HG03175 (cell line): ENCODE measurements at regions not wholly inside any gene's neighbourhood (a gene's known extent, or its start where the extent isn't known, plus 50 kb on each side); places are given as distances from the start of the nearest gene placed in this dataset.

Source experiments
- ATAC-seq: cut with Tn5 transposase; IDR thresholded peaks from one replicate; pipeline ENCODE4 v1.9.1; 2021; ENCODE audit warnings: mild to moderate bottlenecking, moderate library complexity; ENCODE audit not compliant: unreplicated experiment

DNA sequence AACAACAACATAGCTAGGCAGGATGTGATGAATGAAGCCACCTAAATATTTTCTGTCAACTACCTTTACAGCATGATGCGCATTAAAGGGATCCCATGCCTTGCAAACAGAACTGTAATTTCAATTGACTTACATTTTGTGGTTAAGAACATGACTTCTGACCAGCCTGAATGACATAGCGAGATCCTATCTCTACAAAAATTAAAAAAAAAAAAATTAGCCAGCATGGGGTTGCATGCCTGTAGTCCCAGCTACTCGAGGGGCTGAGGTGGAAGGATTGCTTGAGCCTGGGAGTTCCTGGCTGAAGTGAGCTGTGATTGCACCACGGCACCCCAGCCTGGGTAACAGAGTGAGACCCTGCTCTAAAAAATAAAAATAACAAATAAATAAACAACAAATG lies 680.6 kb downstream of the IQCM start:
- no peak for ATAC-seq

DNA sequence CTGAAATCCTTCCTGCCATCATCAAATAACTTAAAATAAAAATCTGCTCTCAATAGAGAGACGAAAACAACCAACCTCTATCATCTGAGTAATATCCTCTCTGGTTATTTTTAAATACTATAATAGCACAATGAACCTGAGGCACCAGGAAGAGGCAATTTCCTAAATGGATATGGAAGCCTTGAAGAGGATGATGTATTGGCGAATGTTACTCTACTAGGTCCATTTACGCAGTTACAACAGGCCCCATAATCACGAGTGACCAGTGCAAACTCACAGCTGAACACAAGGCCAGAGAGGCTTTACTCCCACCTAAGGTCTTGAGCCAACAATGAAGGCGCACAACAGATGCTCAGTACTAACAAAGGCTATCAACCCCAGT lies 678.8 kb upstream of the NR3C2 start:
- no peak for ATAC-seq

DNA sequence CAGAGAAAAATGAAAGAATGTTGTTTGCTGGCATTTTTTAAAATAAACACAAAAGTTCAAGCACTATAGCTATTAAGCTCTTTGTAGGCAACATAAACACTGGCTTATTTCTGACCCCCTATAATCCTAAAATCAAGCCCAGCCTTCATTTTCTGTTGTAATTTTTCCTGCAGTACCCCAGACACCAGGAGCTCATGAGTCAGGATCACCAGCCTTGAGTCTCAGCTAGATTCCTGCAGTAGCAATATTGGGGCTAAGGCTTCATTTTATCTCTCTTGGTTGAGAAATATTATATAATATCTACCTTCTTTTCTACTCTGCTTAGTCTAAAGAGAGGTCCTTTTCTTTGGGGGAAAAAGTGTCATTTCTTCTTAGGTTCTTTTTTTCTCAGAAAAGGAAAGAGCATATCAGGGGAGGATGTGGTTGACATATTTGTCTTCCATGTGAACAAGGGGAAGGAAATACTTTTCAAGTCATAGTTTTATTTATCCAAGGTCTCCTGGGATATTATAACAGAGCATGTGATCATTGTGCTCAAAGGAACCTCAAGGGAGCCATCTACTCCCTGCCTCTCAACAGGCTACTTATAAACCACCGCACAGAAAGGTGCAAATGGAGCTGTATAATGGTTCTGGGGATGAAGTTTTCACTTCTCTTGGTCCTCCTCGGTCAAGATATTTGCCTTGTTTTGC lies 678.3 kb upstream of the NR3C2 start:
- ATAC-seq, result no peak

DNA sequence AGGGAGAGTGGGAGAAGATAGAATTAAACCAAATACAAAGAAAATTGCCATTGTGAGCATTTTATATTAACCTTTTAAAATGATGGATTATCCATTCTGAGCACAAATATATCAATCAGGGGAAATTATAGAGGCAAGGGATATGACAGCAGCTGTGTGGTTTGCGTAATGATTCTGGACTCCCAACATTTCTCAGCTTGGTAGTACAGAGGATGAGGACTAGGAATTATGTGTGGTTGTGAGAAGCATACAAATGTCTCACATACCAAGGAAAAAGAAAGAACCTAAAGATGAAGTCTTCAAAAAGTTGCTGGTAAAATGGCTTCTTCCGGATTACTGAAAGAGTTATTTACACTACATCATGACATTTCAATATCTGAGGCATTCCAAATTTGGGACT lies 674.6 kb upstream of the NR3C2 start:
- ATAC-seq, result no peak

DNA sequence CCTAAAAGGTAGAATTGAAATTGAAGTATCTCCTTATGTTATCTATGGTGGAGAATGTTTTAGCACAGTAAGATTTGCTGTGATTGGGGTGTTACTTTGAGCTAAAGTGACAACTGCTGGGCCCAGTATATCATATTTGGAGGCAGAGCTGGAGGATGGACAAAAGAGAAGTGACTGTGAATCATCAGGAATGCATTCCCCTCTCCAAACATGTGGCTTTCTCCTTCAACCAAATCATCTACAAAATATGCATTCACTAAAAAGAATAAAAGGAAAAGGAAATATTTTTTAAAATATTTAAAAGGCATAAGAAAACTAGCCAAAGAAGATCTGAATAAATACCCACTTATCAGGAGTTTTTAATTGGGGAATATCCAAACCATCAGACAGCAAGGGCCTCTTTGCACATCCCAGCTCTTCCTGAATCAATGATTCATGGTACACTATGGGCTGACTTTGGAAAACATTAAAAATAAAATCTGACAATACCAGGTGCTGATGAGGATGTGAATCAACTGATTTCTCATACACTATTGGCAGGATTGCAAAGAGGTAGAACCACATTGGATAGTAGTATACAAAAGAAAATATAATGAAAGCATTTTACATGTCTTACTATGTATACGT lies 671.7 kb upstream of the NR3C2 start:
- no peak for ATAC-seq

DNA sequence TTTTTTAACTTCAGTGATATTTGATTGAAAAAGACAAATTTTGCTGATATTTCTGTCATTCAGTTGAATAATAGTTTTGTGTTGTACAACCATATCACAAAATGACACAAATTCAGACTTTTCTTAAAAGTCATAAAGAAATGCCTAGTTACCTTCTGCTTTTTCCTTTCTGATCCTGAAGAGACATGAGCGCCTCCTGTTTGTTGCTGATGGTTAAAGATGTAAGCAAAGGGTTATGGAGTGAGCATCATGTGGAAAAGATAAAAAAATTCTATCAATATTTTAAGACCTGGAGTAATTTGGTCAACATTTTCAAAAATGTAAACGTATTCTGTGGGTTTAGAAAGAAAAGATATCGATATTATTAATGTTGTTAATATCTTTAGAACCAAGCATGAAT lies 669.9 kb upstream of the NR3C2 start:
- ATAC-seq, result no peak

DNA sequence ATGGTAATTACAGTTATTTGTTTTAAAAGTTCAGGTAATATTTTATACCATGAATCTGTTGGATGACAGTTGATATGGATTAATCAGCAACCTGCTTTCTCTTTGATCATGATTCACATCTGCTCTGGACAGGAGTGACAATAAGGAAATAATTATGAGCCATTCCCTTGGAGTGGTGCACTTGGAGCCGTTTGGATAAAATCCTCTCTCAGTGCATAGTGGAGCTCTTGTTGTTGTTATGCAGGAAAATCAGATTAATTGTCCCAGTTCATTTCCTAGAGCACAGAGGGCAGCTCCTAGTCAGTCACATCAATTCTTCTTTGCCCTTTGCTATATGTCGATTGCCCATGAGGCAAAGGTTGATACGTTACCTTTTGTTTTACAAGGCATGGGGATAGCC lies 668.3 kb upstream of the NR3C2 start:
- ATAC-seq, result no peak

DNA sequence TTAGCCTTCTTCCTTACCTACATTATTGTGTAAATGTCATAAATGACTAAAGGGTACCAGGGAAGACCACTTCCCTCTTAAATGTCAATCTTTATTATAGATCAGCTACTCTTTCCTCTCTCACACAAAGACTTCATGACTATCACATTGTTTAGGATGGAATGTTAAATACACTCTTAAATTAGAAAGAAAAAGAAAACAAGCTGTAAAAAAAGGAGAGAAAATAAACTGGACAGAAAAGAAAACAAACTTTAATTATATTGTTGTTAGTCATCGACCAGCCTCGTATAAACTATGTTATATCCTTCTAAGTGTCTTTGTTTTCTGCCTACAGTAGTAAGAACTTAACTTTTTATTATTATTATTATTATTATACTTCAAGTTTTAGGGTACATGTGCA lies 666.4 kb upstream of the NR3C2 start:
- no peak for ATAC-seq

DNA sequence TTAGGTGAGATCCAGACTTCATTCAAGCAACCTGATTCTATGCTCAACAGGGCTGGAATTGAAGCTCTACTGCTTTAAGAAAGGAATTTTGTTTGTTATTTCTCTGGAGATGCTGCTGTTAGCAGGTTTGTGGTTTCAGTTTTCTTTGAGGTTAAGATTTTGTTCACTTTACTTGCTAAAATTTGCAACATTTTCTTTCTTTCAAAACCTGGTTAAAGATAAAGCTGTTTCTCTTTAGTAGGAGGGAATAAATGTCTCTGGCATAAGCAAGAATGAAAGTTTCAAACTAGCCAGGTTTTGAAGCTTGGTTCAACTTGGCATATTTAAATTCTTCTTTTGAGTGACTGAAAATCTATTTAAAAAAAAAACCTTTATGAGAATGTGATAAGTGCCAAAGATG lies 660.6 kb upstream of the NR3C2 start:
- no peak for ATAC-seq

DNA sequence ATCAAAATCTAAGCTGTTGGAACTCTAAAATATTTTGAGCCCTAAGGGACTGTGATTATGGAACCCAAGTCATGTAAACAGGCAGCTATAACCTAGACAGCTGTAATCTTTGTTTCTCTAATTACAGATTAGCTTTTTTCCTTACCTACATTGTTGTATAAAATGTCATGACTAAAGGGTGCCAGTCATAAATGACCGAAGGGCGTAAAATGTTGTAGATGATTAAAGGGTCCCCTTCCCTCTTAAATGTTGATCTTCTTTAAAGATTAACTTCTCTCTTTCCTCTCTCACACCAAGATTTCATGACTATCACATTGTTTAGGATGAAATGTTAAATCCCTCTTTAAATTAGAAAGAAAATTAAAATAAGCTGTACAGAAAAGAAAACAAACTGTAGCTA lies 659.4 kb upstream of the NR3C2 start:
- ATAC-seq, result no peak

DNA sequence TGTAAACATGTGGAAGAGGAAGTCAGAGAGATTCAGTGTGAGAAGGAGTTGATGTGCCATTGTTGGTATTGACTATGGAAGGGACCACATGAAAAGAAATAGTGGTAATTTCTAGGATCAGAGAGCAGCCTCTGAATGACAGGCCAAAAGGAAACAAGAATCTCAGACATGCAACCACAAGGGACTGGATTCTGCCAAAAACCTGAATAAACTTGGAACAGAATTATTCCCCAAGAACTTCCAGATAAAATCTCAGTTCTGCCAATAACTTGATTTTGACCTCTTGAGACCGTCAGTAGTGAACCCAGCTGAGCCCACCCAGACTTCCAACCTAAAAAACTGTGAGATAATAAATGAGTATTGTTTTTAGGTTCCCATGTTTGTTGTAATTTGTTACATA lies 653.6 kb upstream of the NR3C2 start:
- ATAC-seq, result no peak

DNA sequence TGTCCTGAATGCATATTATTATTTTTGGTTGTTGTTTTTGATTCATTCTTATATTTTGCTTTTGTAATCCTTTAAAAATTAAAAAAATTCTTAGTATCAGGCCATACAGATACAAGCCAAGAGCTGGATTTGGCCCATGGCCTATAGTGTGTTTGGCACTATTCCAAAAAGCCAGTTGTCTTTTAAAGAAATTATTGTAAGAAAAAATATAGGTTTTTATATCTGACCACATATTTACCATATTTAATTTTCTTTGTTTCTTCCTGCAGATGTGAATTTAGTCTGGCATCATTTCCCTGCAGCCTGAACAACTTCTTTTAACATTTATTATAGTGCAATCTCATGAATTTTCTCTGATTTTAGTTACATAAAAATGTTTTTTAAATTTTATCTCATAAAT lies 652.8 kb upstream of the NR3C2 start:
- ATAC-seq, result no peak

DNA sequence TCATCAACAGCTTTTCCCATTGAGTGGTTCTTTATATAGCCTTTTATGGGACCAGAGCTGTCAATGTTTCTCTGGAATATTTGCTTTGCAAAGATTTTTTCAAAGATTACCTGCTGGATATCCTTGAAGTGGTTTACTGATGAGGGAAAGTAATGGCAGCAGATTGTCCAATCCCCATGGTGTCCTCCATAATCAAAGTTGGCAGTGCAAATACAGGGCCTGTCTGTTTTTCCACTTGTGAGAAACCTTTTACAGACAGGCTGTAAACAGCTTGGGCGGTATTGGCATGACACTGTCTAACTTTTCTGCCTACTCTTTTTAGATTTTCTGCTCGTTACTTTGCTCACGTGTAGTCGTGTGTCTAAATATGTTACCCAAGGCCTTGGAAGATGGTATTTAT lies 641.9 kb upstream of the NR3C2 start:
- no peak for ATAC-seq

DNA sequence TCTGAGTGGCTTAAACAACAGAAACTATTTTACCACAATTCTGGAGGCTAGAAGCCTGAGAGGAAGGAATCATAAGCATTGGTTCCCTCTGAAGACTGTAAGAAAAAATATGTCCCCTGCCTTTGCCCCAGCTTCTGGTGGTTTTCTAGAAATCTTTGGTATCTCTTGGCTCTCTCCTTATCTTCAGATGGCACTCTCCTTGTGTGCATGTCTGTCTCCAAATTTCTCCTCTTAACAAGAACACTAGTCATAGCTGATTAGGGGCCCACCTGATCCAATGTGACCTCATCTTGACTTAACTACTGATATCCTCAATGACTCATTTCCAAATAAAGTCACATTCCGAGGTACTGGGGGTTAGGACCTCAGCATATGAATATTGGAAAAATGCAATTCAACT lies 635.0 kb upstream of the NR3C2 start:
- ATAC-seq, result no peak

DNA sequence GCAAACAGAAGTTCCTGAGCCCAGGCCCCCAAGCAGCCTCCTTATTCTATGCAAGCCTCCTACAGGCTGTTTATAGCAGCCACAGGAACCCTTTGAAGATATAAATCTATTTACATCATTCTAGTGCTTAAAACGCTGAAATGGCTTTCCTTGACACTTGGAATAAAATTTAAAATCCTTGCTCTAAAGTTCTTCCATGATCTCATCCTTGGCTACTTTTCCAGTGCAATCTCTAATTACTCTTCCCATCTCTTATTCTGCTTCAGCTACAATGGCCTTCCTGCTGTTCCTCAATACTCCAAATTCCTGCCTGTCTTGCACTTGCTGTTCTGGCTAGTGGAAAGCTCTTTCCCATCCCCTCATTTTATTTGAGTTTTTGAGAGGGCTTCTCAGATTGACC lies 634.2 kb upstream of the NR3C2 start:
- ATAC-seq, result no peak

DNA sequence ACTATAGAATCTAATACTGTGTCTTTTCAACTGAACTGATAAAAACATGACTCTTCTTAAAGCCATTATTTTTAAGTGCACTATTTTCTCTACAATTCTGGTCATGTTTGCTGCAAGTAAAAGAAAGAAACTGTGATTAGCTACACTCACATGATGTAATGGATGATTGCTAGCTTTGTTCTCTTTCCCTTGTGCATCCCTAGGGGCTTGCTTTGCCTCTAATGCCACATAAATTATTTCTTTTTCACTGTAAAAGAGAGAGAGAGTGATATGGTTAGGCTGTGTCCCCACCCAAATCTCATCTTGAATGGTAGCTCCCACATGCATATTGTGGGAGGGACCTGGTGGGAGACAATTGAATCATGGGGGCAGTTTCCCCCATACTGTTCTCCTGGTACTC lies 630.2 kb upstream of the NR3C2 start:
- ATAC-seq, result no peak

DNA sequence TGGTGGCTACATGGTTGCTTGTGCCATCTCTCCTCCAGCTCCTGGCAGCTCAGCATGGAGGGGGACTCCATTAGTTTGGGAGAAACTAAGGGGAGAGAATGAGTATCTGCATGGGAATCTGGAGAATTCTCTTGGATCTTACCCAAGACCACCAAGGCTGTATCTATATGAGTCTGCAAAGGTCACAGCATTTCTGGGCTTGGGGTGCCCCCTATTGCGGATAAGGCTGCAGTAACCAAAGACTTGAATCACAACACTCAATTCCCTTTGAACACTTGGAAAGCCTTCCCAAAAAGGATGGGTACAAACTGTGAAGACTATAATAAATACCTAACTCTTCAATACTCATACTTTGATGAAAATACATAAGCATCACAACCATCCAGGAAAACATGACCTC lies 623.5 kb upstream of the NR3C2 start:
- no peak for ATAC-seq

DNA sequence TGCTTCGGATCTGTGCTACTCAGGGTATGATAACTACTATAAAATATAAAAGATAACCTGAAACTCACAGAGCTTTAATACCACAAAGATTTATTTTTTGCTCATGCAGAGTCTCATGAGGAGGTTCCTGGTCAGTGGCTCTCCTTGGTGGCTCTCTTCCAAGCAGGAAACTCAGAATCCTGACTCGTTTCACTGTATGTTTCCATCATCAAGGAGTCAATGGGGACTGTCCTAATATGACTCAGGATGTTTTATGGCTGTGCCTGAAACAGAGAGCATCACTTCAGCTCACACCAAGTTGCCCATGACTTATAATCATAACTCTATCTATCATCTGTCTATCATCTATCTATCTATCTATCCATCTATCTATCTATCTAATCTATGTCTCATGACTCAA lies 620.8 kb upstream of the NR3C2 start:
- no peak for ATAC-seq

DNA sequence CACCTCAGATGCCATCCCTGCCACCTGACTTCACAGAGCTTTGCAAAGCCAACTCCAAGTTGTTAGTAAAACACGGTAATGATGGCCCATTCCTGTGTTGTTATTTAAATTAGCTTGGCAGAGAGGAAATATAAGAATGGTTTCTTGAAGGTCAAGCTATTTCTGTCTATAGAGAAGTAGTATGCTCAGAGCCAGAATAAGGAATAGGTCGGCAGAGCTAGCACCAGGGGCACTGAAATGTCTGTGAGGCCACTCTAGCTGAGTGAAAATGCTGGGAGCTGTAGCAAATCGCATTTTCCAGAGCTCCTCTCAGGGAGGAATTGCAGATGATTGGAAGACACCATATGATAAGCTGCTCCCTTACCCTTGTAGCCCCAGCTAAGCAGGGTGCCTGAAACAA lies 615.4 kb upstream of the NR3C2 start:
- no peak for ATAC-seq

DNA sequence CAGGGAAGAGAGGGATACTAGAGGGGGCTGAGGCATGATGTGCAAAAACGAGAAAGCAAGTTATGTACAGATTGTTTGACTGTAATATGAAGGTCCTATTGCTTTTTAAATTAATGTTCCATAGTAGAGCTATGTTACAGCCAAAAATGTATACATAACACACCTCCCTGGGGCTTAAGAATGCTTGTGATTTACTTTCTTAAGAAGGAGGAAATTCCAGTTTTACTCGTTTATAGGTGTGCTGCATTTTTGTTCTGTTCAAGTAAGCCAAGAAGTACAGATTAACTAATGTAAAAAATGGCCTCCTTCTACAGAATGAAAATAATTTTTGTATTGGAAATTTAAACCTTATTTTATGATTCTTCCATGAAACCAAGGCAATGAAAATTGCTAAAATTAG lies 614.4 kb upstream of the NR3C2 start:
- no peak for ATAC-seq

DNA sequence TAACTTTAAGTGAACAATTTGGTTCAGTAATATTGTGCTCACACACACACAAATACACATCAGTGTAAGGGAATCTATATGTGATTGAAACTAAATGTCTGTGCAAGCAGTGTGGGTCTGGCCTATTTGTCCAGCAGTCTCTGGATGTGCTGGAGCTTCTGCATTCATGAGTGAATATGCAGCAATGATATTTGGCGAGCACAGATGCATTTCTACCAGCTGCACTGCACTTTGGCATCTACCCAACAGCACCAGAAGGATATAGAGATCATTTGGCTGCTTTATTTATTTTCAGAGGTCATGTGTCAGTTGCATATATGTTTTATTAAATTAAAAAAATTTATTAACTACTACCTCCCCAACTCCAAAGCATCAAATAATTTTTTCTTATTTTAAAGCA lies 613.4 kb upstream of the NR3C2 start:
- ATAC-seq, result no peak

DNA sequence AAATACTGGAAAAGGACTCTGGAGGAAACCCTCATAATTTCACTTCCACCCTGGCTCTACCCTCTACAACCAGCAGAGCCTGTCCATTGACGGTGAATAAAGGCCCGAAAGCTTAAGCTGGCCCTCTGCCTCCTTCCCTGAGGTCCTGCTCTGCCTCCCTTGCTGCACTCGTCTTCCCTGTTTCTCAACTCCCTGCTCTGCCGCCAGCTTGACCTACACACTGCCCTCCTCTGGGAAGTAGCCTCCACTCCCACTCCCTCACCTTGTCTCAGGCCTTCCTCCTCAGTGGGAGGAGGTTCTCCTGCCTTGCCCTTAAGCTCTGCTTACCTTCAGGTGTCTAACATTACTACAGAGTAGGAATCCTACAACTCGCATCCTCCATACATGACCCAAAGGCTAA lies 608.6 kb upstream of the NR3C2 start:
- ATAC-seq, result no peak

DNA sequence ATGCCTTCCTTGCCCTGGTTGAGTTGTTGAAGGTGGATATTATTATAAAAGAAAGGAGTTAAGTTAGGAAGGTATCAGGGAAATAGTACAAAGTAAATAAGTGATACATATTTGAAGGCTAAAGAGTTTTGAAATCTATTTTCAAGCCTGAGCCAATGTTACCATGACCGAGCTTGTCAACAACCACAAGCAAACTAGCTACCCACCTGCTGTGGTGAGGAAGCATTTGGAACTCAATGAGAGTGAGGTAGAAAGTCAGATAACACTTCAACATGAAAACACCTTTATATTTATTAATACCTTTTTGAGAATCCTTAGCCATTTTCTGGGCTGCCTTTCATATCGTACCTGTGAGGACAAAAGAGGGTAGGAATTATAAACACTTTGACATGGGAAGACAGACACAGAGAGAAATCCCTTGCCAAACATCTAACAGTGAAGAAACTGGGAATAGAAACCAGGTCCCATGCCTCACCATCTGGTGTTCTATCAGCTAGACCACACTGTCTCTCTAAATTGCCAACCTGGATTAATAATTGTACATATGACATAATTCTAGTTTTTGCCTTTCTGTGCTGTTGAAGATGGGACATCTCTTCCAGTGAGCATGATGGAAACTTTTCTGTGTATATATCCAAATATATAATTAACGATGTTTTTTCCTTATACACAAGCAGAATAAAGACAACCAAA lies 606.4 kb upstream of the NR3C2 start:
- ATAC-seq, result no peak
